Retina (tissue), 1 donor: ENCODE measurements at regions not wholly inside any gene's neighbourhood (a gene's known extent, or its start where the extent isn't known, plus 50 kb on each side); places are given as distances from the start of the nearest gene placed in this dataset.

ENCODE experiments used
- DNase-seq: peaks from one replicate; pipeline ENCODE4 v3.0.0-alpha.2; 2016

DNA sequence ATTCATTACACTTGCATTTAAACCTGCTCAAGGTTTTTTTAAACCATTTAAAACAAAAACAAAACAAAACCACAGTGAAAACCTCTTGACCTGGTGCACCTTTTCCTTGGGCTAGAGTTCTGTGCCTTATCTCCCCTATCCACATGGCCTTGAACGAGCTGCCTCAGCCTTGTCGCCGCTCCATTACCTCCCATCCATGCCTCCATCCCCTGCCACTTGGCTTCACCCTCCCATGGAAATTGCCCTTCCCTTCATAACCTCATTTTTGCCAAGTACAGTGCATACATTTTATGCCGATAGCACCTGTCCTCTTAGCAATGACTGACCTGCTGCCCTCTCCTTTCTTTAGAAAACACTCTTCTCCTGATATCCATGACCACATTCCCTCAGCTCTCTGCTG is 188.6 kb upstream of the ASIC2 start:
- no peak for DNase-seq

DNA sequence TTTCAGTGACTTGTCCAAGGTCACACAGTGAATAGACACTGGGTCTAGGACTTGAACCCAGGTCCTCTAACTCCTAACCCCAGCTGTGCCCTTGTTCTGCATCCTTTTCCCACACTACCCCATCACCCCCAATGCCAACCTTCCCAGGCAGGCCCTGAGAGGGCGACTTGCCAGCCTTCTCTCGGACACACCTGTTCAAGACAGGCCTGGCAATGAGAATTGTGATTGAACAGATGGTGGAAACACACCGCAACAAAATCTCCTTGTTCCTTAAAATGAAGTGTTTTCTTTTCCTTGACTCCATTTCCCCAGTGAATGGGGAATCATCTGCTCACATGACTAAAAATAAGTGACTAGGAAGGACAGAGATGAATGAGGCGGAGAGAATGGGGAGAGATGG is 189.5 kb upstream of the ASIC2 start:
- no peak for DNase-seq

DNA sequence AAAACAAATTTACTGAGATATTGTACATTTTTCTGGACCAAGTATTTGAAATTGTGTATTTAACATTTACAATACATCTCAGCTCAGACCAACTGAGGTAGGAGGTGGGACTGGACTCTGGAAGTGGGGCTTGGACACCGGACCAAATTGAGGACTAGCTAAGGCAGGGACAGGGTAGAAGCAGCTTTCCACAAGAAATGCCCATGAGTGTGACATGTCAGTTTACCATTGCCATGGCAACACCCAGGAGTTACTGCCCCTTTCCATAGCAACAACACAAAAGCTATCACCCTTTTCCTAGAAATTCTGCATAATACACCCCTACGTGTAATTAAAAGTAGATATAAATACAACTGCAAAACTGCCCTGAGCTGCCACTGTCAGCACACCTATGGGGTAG is 191.5 kb upstream of the ASIC2 start:
- no peak for DNase-seq

DNA sequence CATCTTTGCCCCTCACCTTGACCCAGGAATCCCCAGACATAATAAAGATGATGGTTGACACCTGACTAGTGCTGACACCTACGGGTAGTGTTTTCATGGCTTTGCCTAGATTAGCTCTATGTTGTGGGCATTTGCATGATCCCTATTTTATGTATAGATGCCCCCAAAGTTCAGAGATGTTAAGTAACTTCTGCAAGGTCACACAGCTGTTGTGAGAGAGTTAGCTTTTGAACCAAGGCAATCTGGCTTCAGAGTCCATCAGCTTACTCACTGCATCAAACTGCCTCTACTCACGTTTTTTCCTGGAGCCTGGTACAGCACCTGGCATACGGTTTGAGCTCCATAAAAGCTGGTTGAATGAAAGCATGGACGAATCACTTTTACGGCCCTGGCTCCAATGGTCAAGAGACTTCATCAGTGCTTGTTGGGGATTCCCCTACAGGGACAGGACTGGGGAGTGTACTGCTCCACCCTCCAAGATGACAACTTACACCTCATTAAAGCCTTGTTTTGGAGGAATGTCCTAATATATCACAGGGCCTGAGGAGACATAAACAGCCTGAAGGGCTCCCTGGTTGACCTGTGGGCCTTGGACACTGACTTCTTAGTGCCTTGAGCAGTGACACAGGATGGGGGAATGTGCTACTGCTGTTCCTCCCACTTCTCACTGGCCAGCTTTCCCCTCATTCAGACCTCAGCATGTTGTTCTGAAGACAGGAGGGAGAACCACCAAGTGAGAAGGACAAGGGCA is 193.2 kb upstream of the ASIC2 start:
- DNase-seq: no peak

DNA sequence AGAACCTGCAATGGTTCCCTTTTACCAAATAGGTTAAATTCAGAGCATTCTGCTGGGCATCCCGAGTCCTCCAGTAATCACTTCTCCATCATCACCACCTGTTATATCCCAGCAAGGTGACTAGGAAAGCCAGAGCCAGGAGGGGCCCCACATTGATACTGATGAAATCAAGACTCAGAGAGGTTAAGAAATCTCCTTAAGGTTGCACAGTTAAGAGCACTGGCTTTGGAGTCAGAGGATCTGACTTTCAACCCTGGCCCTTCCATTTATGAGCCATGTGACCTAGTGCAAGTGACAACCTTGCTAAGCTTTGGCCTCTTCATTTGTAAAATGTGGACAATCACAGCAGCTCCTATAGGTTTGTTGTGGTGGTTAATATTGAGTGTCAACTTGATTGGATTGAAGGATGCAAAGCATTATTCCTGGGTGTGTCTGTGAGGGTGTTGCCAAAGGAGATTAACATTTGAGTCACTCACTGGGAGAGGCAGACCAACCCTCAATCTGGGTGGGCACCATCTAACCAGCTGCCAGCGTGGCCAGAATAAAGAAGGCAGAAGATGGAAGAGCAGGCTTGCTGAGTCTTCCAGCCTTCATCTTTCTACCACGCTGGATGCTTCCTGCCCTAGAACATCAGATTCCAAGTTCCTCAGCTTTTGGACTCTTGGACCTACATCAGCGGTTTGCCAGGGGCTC is 194.2 kb upstream of the ASIC2 start:
- no peak for DNase-seq

DNA sequence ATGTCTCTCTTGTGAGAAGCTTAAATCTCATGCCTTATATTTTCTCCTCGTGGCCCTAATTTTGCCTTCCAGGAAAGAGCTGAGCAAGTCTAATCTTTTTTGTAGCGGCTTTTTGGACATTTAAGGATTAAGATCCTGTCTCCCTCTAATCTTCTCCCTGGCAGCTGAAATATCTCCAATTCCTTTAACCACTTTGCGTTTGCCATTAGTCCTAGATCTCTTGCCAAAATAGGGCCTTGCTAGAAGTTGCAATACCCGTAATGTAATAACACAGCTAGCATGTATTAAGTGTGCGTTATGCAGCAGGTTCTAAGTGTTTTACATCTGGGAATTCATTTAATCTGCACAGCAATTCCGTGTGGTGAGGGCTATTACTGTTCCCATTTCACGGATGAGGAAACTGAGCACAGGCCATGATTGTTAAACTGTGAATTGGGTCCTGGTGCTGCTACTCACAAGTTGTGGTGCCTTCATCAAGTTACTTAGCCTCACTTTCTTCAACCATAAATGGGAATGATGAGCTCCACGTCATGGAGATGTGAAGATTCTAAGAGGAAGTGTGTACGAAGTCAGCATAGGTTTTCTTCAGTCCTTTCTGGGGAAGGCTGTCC is 198.9 kb upstream of the ASIC2 start:
- no peak for DNase-seq

DNA sequence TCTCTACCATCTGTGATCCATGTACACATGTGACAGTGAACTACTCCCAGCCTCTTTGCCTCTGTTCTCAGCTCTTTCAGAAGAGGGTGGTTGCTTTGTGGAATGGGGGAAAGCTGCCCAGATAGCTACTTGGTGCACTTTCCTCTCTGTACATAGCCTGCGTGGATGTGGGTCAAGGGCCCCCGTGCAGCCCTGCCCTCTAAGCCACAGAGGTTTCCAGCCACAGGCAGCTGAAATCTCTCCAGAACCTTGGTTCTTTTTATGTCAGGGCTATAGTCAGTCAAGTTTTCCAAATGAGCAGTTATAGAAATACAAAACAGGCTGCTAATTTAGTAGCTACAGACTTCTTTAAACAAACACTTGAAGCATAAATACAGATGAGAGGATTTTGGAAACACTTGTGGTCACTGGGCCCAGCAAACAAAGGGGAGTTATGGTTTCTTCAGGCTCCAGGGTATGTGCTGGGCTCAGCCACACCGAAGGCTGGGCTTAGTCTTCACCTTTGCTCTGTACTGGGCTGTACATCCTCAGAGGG is 199.7 kb upstream of the ASIC2 start:
- no peak for DNase-seq

DNA sequence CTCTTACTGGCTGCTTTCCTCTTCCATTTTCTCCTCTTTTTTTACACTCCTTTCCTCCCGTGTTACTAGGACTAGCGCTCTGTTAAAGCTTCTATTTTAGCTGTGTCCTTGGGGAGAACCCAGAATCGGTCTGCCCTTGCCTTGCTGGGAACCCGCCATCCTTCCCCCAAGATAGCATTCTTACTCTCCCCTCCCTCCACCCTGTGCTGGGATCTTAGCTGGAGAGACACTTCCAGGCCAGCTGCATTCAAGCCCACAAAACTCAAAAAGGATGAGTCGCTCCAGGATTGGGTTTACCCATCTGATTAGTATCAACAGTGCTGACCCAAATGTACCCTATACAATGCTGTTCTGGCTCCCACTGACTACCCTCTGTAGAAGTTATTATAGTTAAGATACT is 200.5 kb upstream of the ASIC2 start:
- DNase-seq: no peak

DNA sequence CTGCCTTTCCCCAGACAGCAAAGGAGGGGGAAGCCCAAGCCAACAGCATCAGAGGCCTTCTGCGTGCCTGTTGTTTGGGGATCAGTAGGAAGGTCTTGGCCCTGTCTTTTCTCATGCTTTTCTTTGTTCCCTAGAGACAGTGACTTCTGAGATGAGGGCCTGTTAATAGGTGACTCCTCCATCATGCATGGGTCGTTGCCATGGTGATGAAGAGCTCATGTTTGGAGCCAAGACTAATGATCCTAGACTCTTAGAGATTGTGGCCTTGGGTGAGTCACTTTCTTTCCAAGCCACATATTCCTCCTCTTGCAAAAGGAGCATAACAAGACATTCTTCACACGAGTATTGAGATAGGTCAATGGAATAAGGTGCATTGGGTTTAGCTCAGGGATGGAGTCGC is 201.1 kb upstream of the ASIC2 start:
- no peak for DNase-seq

DNA sequence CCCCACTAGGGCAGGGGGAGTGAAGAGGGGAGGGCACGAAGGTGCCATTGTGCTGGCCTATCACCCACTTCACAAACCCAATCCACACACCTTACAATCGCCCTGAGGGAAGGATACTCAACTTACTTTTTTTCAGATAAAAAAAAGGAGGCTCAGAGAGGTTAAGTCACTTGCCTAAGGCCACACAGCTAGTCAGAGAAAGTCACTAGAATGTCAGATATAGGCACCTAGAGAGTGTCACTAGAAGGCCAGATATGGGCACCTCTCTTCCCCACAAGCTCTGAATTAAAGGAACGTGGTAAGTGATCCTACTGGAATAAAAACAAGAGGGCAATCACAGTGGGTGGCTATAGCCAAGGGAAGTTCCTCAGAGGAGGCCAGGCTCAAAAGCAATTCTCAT is 204.5 kb upstream of the ASIC2 start:
- DNase-seq: no peak

DNA sequence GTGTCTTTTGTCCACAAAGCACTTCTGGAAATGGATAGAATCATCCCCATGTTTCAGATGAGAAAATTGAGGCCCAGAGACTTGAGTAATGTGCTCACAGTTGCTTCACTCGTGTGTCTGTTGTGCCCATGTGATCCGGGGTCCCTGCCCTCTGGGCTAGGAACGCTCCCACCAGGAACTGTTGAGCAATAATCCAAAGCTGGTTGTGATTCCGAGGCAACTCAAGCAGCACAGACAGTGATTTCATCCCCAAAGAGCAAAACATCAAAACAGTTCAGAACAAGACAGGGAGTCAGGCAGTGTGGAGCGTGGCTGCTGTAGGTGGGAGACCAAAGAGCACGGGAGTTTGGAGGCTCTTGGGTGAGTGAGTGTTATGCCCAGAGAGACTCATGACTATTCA is 205.0 kb upstream of the ASIC2 start:
- DNase-seq: no peak

DNA sequence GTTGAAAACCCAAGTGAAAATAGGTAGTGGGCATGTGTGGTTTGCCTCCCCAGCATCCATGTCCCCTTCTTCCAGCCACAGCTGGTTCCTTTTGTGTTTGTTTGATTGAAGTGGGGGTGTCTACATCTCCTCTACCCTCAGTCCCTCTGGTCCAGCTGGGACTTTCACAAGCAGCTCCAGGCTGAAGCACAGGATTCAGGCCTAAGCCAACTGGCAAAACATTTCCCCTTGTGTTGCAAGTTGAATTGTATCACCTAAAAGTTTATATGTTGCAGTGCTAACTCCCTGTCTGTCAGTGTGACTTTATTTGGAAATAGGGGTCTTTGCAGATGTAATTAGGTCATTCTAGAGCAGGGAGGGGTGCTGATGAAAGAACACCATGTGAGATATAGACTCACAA is 205.9 kb upstream of the ASIC2 start:
- no peak for DNase-seq

DNA sequence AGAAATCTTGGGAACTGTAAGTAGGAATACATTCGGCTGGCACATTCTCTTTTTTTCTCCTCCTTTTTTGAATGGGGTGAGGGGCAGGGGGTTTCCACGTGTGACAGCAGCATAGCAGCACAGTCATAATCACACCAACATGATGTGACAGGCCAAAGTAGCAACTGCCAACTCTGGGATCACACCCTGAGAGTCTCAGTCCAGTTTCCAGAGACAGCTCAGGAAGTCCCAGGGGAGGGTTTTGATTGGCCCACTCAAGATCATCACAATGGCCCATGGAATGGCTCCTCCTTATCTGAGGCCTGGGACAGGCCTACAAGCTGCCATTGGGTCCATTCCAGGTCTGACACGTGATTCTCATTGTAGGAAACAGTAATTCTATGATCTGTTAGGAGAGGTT is 207.1 kb upstream of the ASIC2 start:
- DNase-seq: no peak

DNA sequence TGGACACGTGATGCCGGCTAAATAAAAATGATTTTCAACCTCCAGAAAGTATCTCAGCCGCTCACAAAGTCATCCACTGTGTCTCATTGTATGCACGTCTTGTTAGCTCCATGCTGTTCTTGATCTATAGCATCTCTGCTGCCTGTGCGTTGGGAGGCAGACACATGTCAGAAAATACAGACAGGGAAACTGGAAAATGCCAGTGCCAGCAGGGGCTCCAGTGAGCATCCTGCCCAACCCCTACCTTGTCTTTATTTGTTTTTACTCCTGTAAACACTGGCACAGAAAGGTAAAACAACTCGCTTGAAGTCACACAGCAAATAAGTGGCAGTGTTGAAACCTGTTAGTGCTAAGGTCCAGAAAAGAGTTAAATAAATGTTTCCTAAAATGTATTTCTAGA is 208.1 kb upstream of the ASIC2 start:
- no peak for DNase-seq

DNA sequence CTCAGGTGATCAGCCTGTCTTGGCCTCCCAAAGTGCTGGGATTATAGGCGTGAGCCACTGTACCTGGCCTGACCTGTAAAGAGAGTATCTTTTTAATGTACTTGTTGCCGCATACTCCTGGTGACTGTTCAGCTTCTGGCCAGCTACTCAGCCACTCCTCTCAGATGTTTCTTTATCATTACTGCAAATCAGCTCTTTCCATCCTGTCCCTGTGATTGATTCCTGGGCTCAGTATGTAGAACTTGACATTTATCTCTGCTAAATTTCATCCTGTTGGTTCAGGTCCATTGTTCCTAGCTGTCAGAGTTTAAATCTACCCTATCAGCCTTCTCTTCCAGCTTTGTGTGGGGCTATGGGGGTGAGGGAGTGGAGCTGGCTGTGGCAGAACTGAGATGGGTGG is 211.5 kb upstream of the ASIC2 start:
- DNase-seq: no peak

DNA sequence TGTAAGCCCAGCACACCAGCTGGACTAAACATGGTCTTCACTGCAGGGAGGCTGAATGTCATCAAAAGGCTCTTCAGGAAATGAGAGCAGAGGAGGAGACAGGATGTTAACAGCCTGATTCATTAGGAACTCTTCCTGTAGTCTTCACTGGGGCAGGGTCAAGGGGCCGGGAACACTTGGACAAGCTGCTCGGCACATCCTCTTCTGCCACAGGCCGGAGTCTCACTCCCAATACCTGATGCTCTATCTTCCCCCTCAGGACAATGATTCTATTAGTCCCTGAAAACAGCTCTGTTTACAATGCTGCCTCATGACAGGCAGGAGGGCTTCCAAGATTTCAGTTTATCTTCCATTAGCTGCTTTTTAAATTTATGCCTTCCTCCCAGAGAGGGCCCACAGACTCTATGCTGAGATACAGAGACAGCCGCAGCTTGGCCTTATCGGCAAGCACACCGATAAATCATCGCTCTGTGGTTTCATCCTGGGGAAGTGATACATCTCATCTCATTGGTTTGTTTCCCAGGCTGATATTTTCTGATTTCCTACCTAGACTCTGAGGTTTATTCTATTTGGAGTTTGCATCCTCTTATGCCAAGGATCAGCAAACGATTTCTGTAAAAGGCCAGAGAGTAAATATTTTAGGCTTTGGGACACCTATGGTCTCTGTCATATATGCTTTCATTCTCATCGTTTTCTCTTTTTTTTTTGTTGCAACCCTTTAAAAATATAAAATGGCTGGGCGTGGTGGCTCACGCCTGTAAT is 214.0 kb upstream of the ASIC2 start:
- DNase-seq: no peak

DNA sequence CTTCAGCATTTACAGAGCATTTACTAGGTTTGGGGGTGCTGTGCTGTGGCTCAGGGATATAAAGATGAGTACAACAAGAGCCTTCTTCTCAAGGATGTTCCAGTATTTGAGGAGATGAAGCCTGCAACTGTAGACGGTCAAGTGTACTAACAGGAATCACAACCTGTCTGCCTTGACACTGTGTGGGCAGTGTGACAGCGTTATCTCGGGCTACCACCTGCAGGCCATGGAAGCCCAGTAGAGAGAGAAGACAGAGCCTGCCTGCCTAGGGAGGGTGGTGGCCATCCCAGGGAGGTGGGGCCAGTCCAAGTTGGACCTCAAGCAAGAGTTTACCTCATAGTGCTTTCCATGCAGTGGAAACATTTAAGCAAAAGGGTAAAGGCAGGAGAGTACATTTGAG is 215.1 kb upstream of the ASIC2 start:
- no peak for DNase-seq

DNA sequence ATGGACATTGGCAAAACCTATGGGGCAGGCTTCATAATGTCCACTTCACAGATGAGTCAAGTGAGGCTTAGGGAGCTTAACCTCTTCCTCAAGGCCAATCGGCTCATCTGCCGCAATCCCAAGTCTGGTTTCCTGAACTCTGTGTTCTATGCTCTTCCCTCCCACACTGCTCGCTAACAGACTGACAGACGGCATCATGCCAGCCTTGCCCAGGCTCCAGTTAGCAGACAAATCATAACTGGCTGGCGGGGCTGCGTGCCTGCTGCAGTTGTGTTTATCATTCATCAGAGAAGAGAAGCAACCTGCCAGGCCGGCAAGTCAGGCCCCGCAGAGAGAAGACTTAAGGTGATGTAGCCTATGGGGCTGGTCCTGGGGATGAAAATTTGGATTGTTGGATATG is 216.2 kb upstream of the ASIC2 start:
- DNase-seq: no peak

DNA sequence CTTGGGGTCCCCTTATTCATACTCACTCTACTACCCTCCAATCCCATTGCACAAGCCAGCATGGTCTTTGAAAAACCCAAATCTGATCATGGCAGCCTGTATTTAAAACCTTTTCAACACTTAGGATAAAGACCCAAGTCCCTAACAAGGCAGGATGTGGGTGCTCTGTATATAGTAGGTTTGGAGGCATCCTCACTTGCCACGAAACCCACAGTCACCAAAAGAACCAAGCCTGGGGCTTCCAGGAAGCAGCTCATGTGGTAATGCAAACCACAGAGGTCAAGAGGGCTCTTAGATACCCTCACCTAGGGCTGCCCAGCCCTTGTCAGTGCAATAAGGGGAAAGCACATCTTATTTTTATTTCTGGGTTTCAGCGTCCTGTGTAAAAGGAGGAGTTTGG is 218.6 kb upstream of the ASIC2 start:
- DNase-seq: no peak

DNA sequence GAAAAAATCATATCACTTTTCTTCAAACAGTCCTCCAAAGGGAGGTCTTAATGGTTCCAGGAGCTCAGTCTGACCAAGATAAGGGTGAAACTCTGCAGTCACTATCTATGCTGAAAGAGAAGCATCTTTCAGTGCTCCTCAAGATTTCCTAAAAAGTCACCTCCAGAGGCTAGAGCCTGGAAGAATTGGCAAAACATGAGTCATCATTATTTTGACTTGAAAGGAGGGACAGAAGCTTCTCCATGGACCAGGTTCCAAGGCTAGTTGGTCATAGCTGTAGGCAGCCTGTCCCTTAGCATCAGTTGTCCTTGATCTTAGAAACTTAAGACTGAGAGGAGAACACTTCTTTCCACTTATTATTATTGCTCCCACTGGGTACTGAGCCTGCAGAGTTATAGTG is 219.0 kb upstream of the ASIC2 start:
- no peak for DNase-seq

DNA sequence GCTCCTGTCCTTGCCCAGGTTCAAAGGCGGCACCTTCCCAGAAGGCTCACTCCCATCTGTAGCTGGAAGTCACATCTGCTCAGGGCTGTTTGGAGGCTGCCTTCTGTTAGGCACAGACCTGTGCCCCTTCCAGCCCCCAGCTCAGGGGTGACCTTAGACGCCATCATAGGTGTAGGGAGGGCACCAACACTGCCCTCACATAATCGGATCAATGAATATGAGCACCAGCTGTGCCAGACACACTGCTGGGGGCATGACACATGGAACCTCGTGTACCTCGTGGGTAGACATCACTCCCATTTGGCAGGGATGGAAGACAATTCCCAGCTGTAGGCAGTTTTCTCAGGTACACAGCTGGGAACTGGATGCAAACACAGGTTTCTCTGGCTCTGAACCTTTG is 220.7 kb upstream of the ASIC2 start:
- DNase-seq: no peak

DNA sequence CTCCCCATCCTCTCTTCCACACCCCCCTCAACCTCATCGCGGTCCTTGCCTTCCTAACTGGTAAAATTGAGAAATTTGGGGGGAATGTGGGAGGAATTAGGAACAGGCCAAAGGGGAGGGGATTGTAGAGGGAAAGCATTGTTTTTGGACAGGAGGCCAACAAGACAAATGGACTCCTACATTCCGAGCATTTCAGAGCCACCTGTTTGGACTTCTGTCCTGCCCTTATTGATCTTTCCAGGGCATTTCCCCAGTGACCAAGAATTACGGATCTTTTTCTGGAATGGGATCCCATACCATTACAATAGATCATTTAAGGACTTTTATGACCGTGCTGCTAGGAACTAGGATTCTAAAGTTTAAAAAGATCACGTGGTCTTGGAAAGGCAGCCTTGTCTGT is 221.3 kb upstream of the ASIC2 start:
- no peak for DNase-seq

DNA sequence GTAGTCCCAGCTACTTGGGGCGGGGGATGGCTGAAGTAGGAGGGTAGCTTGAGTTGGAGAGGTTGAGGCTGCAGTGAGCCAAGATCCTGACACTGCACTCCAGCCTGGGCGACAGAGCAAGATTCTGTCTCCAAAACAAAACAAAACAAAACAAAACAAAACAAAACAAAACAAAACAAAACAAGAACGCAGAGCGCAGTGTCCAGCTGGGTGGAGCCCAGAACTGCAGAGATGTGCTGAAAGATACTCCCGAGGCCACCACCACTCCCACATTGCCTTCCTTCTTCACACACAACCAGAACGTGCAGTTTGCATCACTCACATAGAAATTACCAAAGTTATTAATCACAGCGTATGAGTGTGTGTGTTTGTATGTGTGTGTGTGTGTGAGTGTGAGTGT is 222.9 kb upstream of the ASIC2 start:
- DNase-seq: no peak

DNA sequence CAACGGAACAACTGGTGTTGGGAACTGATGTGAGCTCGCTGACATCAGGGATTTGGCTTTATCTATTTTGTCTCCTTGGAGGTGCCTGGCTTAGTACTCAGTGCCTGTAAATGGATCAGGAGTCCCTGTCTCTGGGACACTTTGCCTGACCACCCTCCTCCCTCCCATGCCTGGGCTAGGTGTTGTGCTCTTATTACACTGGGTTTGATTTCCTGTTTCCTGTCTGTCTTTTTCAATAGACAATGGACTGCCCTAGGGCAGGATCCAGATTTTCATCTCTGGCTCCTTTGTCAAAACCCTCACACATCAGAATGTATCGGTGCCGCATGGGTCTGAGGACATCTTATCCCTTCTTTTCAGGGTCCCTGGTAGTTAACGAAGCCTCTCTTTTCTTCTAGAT is 223.6 kb upstream of the ASIC2 start:
- no peak for DNase-seq
